ENCODE measurements at regions not wholly inside any gene's neighbourhood (a gene's known extent, or its start where the extent isn't known, plus 50 kb on each side); places are given as distances from the start of the nearest gene placed in this dataset.

GRCh38 chr2:133732982-133733900, 165.0 kb upstream of the NCKAP5 start:
- DNase-seq, result no peak
- Mint-ChIP-seq H3K4me3 (ENCODE audit: unreplicated experiment) (no peak overlapping the region), H3K27ac (ENCODE audit: unreplicated experiment) (no peak overlapping the region), H3K9me3 (ENCODE audit: unreplicated experiment) (peaks cover 2% of the 10 kb centered on the region), H3K27me3 (ENCODE audit: unreplicated experiment) (no peaks in the 10 kb centered on the region), H3K4me1 (ENCODE audit: low read depth, unreplicated experiment) (no peaks in the 10 kb centered on the region), H3K36me3 (ENCODE audit: unreplicated experiment) (no peaks in the 10 kb centered on the region)
- TF ChIP-seq, protein P1, sequence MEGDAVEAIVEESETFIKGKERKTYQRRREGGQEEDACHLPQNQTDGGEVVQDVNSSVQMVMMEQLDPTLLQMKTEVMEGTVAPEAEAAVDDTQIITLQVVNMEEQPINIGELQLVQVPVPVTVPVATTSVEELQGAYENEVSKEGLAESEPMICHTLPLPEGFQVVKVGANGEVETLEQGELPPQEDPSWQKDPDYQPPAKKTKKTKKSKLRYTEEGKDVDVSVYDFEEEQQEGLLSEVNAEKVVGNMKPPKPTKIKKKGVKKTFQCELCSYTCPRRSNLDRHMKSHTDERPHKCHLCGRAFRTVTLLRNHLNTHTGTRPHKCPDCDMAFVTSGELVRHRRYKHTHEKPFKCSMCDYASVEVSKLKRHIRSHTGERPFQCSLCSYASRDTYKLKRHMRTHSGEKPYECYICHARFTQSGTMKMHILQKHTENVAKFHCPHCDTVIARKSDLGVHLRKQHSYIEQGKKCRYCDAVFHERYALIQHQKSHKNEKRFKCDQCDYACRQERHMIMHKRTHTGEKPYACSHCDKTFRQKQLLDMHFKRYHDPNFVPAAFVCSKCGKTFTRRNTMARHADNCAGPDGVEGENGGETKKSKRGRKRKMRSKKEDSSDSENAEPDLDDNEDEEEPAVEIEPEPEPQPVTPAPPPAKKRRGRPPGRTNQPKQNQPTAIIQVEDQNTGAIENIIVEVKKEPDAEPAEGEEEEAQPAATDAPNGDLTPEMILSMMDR (IDR thresholded peaks at IDR 0.05; ENCODE audit: partially characterized antibody, unreplicated experiment), result no peak

GRCh38 chr2:133733901-133734255, 165.6 kb upstream of the NCKAP5 start:
- TF ChIP-seq, protein P1 (IDR thresholded peaks at IDR 0.05; ENCODE audit: partially characterized antibody, unreplicated experiment), result no peak
- Mint-ChIP-seq H3K27ac (ENCODE audit: unreplicated experiment) (no peak overlapping the region), H3K9me3 (ENCODE audit: unreplicated experiment) (peaks cover 2% of the 10 kb centered on the region), H3K4me1 (ENCODE audit: low read depth, unreplicated experiment) (no peaks in the 10 kb centered on the region), H3K4me3 (ENCODE audit: unreplicated experiment) (no peak overlapping the region), H3K27me3 (ENCODE audit: unreplicated experiment) (no peaks in the 10 kb centered on the region), H3K36me3 (ENCODE audit: unreplicated experiment) (no peaks in the 10 kb centered on the region)
- DNase-seq, result no peak

DNA sequence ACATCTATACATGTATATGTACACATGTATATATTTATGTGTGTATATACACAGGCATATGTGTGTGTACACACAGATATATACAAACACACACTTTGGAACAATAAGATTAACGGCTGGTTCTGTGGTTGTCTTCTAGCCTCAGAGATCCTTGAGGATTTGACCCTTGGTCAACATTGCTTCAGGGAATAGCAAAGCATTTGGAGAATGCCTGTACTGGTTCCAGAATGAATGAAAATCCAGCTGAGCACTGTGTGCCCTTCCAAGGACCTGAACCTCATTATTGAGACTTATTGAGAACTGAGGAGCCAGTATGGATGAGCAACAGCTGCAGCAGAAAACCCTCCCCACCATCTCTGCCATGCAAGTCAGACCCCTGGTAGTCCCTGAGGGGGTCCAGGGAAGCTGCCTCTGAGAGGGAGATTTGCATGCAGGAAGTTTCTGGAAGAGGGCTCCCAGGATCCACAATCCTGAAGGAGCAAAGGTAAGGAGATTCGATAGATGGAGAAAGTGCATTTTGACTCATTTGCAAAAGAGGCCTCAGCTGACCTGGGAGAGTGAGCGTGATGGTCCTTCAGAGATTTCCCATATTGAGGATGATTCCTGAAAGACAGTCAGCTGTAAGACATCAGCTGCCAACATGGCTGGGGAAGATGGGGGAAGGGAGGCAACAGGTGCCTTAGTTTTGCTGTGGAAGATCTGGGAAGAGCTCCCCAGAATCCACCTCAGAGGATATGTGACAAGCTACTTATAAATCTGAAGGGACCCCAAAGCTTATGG, 166.6 kb upstream of the NCKAP5 start:
- Mint-ChIP-seq H3K27me3 (ENCODE audit: unreplicated experiment) (no peaks in the 10 kb centered on the region), H3K36me3 (ENCODE audit: unreplicated experiment) (no peaks in the 10 kb centered on the region), H3K9me3 (ENCODE audit: unreplicated experiment) (peaks cover 2% of the 10 kb centered on the region), H3K4me3 (ENCODE audit: unreplicated experiment) (no peak overlapping the region), H3K27ac (ENCODE audit: unreplicated experiment) (no peak overlapping the region), H3K4me1 (ENCODE audit: low read depth, unreplicated experiment) (no peaks in the 10 kb centered on the region)
- TF ChIP-seq, protein P1 (IDR thresholded peaks at IDR 0.05; ENCODE audit: partially characterized antibody, unreplicated experiment), result no peak
- DNase-seq, result no peak

DNA sequence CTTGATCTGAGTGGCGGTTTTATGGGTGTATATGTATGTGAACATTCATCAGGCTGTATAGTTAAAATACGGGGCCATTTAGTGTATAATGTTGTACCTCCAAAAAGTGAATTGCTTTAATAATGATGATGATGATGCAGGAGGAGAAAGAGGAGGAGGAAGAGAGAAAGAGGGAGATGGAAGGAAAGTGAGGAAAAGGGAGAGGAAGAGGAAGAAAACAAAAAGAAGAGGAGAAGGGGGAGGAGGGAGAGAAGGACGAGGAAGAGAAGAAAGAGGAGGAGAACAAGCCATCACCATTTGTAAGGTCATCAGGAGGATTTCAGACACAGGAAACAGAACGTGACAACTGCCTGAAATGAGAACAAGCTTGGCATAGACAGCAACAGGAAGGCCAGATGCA, 168.4 kb upstream of the NCKAP5 start:
- H3K36me3 Mint-ChIP-seq (ENCODE audit: unreplicated experiment), result no peaks in the 10 kb centered on the region
- no peak overlapping the region for H3K4me3 Mint-ChIP-seq (ENCODE audit: unreplicated experiment)
- H3K27me3 Mint-ChIP-seq (ENCODE audit: unreplicated experiment), result peaks cover 2% of the 10 kb centered on the region
- H3K9me3 Mint-ChIP-seq (ENCODE audit: unreplicated experiment), result peaks cover 4% of the 10 kb centered on the region
- DNase-seq, result no peak
- TF ChIP-seq, protein P1 (IDR thresholded peaks at IDR 0.05; ENCODE audit: partially characterized antibody, unreplicated experiment), result no peak
- H3K27ac Mint-ChIP-seq (ENCODE audit: unreplicated experiment), result no peak overlapping the region
- no peaks in the 10 kb centered on the region for H3K4me1 Mint-ChIP-seq (ENCODE audit: low read depth, unreplicated experiment)

Measured in glutamatergic neuron (in vitro differentiated cells).